ENCODE measurements at regions not wholly inside any gene's neighbourhood (a gene's known extent, or its start where the extent isn't known, plus 50 kb on each side); places are given as distances from the start of the nearest gene placed in this dataset.

DNA sequence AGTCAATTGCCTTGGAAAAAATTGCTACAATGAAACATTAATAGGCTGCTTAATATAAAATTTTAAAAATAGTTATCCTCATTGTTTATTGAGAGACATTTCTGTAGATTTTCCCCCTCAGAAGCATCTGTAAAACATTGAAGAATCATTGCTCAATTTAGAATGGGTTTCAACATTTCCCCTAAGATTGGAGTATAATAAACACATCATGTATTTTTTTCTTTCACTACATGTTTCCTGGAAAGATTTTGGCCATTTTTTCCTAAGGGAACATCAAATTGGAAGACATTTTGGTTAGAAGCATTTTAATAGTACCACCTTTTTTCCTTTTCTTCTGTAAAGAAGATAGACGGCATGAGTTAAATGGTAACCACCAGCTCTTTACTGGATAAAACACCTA is 443.2 kb upstream of the SPHKAP start:
- no peaks in the 10 kb centered on the region for H3K36me3 ChIP-seq (ENCODE audit: control insufficient read depth, insufficient read depth, low read length)

DNA sequence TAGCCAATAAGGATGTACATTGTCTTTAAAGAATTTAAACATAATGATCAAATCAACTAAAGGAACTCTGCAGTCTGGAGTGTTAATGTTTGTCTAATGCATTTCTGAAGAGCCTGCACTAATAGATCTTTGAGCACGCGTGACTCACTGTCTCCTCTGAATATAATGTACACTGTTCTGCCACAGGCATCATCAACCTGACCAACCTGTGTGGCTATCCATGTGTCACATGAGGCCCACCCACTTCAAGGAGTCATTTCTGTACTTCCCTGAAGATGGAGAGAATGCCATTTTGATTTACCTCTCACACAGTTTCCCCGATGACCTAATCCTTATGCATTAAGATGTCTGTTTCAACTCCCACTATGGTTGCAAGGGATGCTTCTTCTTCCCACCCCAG is 434.0 kb upstream of the SPHKAP start:
- DNase-seq, result no peak
- POLR2A ChIA-PET, result no interaction called here
- no peaks in the 10 kb centered on the region for H3K4me1 ChIP-seq

More for the DNA sequence above, 443.2 kb upstream of the SPHKAP start:
- TF ChIP-seq, protein P1, sequence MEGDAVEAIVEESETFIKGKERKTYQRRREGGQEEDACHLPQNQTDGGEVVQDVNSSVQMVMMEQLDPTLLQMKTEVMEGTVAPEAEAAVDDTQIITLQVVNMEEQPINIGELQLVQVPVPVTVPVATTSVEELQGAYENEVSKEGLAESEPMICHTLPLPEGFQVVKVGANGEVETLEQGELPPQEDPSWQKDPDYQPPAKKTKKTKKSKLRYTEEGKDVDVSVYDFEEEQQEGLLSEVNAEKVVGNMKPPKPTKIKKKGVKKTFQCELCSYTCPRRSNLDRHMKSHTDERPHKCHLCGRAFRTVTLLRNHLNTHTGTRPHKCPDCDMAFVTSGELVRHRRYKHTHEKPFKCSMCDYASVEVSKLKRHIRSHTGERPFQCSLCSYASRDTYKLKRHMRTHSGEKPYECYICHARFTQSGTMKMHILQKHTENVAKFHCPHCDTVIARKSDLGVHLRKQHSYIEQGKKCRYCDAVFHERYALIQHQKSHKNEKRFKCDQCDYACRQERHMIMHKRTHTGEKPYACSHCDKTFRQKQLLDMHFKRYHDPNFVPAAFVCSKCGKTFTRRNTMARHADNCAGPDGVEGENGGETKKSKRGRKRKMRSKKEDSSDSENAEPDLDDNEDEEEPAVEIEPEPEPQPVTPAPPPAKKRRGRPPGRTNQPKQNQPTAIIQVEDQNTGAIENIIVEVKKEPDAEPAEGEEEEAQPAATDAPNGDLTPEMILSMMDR (IDR thresholded peaks at IDR 0.05; ENCODE audit: insufficient read depth in 1 of 2, low read depth in 1 of 2, low read length in 1 of 2, severe bottlenecking in 1 of 2, unreplicated experiment in 1 of 2), result no peak
- H3K9me3 ChIP-seq, result no peaks in the 10 kb centered on the region
- peaks cover 9% of the 10 kb centered on the region; the same call in 1 of the 2 replicates for H3K4me1 ChIP-seq
- no peaks in the 10 kb centered on the region for H3K27me3 ChIP-seq (replicated peaks; ENCODE audit: control insufficient read depth, insufficient read depth, low read length)
- intact Hi-C loops (cut with micrococcal nuclease; ENCODE audit: unreplicated experiment), result loop anchor here (5.0 kb wide), 1 partner anchor 537 kb away; no protein-coding TSS in a partner anchor
- H3K4me3 ChIP-seq (ENCODE audit: low read depth, low read length), result no peak overlapping the region
- Mint-ChIP-seq H3K27ac (ENCODE audit: unreplicated experiment) (no peak overlapping the region), H3K36me3 (ENCODE audit: insufficient read depth, unreplicated experiment) (no peaks in the 10 kb centered on the region), H3K9me3 (ENCODE audit: unreplicated experiment) (no peaks in the 10 kb centered on the region), H3K4me3 (ENCODE audit: unreplicated experiment) (no peak overlapping the region), H3K27me3 (ENCODE audit: insufficient read depth, unreplicated experiment) (no peaks in the 10 kb centered on the region), H3K4me1 (ENCODE audit: low read depth, unreplicated experiment) (peaks cover 13% of the 10 kb centered on the region)
- no peak for DNase-seq
- POLR2A ChIA-PET, result no interaction called here
- no TSS peak for BruUV-seq (replicated peaks)
- CTCF ChIA-PET, result no interaction called here

DNA sequence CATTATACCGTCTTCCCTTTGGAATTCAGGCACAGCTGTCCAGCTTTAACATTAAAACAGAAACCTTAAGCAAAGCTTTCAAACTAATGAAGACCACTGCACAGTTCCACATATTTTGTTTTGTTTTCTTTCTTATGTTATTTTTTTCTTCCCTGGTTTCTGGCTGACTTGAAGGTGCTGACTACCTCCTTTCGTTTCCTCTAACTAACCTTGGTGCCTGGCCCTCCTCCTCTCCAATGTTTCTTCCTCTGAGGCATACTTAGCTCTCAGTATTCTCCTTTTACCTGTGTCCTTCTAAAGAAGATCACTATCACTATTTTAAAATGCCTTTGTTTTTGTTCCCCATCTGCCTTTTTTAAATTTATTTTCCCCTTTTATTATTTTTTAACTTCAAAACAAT is 433.3 kb upstream of the SPHKAP start:
- H3K27me3 ChIP-seq (replicated peaks; ENCODE audit: control insufficient read depth, insufficient read depth, low read length), result no peaks in the 10 kb centered on the region
- no peaks in the 10 kb centered on the region for H3K36me3 Mint-ChIP-seq (ENCODE audit: insufficient read depth, unreplicated experiment)
- DNase-seq, result no peak
- no peaks in the 10 kb centered on the region for H3K4me1 ChIP-seq
- intact Hi-C loops (cut with micrococcal nuclease; ENCODE audit: unreplicated experiment), result no loop called here
- peaks cover 6% of the 10 kb centered on the region for H3K27me3 Mint-ChIP-seq (ENCODE audit: insufficient read depth, unreplicated experiment)
- POLR2A ChIA-PET, result no interaction called here
- no peaks in the 10 kb centered on the region for H3K9me3 ChIP-seq
- H3K4me3 Mint-ChIP-seq (ENCODE audit: unreplicated experiment), result no peak overlapping the region
- no TSS peak for BruUV-seq (replicated peaks)
- H3K27ac Mint-ChIP-seq (ENCODE audit: unreplicated experiment), result no peak overlapping the region
- TF ChIP-seq, protein P1 (IDR thresholded peaks at IDR 0.05; ENCODE audit: insufficient read depth in 1 of 2, low read depth in 1 of 2, low read length in 1 of 2, severe bottlenecking in 1 of 2, unreplicated experiment in 1 of 2), result no peak
- H3K4me3 ChIP-seq (ENCODE audit: low read depth, low read length), result no peak overlapping the region
- no peaks in the 10 kb centered on the region for H3K4me1 Mint-ChIP-seq (ENCODE audit: low read depth, unreplicated experiment)
- no peaks in the 10 kb centered on the region for H3K9me3 Mint-ChIP-seq (ENCODE audit: unreplicated experiment)
- H3K36me3 ChIP-seq (ENCODE audit: control insufficient read depth, insufficient read depth, low read length), result no peaks in the 10 kb centered on the region
- CTCF ChIA-PET, result no interaction called here

More for the DNA sequence above, 434.0 kb upstream of the SPHKAP start:
- H3K4me3 Mint-ChIP-seq (ENCODE audit: unreplicated experiment), result no peak overlapping the region
- no peak overlapping the region for H3K27ac Mint-ChIP-seq (ENCODE audit: unreplicated experiment)
- H3K9me3 Mint-ChIP-seq (ENCODE audit: unreplicated experiment), result no peaks in the 10 kb centered on the region
- Histone ChIP-seq H3K4me3 (ENCODE audit: low read depth, low read length) (no peak overlapping the region), H3K9me3 (no peaks in the 10 kb centered on the region), H3K27me3 (replicated peaks; ENCODE audit: control insufficient read depth, insufficient read depth, low read length) (no peaks in the 10 kb centered on the region), H3K36me3 (ENCODE audit: control insufficient read depth, insufficient read depth, low read length) (no peaks in the 10 kb centered on the region)
- no TSS peak for BruUV-seq (replicated peaks)
- H3K4me1 Mint-ChIP-seq (ENCODE audit: low read depth, unreplicated experiment), result no peaks in the 10 kb centered on the region
- H3K36me3 Mint-ChIP-seq (ENCODE audit: insufficient read depth, unreplicated experiment), result no peaks in the 10 kb centered on the region
- TF ChIP-seq, protein P1 (IDR thresholded peaks at IDR 0.05; ENCODE audit: insufficient read depth in 1 of 2, low read depth in 1 of 2, low read length in 1 of 2, severe bottlenecking in 1 of 2, unreplicated experiment in 1 of 2), result no peak
- intact Hi-C loops (cut with micrococcal nuclease; ENCODE audit: unreplicated experiment), result no loop called here
- H3K27me3 Mint-ChIP-seq (ENCODE audit: insufficient read depth, unreplicated experiment), result peaks cover 6% of the 10 kb centered on the region
- CTCF ChIA-PET, result no interaction called here

Data from Caco-2 (cell line).